ENCODE measurements at regions not wholly inside any gene's neighbourhood (a gene's known extent, or its start where the extent isn't known, plus 50 kb on each side); places are given as distances from the start of the nearest gene placed in this dataset.

- H3K27me3 ChIP-seq = no peaks in the 10 kb centered on the region
- H3K4me3 ChIP-seq = no peak overlapping the region
- H3K9me3 ChIP-seq = no peaks in the 10 kb centered on the region
- no peak for TF ChIP-seq EP300 (IDR thresholded peaks at IDR 0.05)
- no peak for TF ChIP-seq POLR2A (IDR thresholded peaks at IDR 0.05)
- TF ChIP-seq CTCF (IDR thresholded peaks at IDR 0.05) = no peak
- TF ChIP-seq POLR2AphosphoS5 (IDR thresholded peaks at IDR 0.05) = no peak
- no peaks in the 10 kb centered on the region for H3K36me3 ChIP-seq
- H3K4me1 ChIP-seq = peaks cover 13 to 29% (median 17%) of the 10 kb centered on the region in 4 donors
- 73 to 75% methylated on average over 3 of the region's 3 CpGs for WGBS, 2 donors
- no peak for ATAC-seq (ENCODE audit: low FRiP score in 2 of 2)
- peak overlapping the region in 2 of 4 donors; percentile 49 to 60 for H3K27ac ChIP-seq
- DNase-seq = no peak
Observed at GRCh38 chr4:123589301-123589700, 192.7 kb downstream of the SPRY1 start.

GRCh38 chr4:123591875-123592274 is 195.3 kb downstream of the SPRY1 start:
- no peaks in the 10 kb centered on the region for H3K27me3 ChIP-seq
- H3K4me1 ChIP-seq = peaks cover 13 to 32% (median 17%) of the 10 kb centered on the region in 4 donors
- no peak overlapping the region for H3K27ac ChIP-seq
- DNase-seq = no peak
- 96 to 98% methylated on average over 2 of the region's 2 CpGs for WGBS, 2 donors
- no peaks in the 10 kb centered on the region for H3K9me3 ChIP-seq
- ATAC-seq (ENCODE audit: low FRiP score in 2 of 2) = no peak
- no peak overlapping the region for H3K4me3 ChIP-seq
- no peaks in the 10 kb centered on the region for H3K36me3 ChIP-seq
- no peak for TF ChIP-seq POLR2A (IDR thresholded peaks at IDR 0.05)
- TF ChIP-seq POLR2AphosphoS5 (IDR thresholded peaks at IDR 0.05) = no peak
- TF ChIP-seq CTCF (IDR thresholded peaks at IDR 0.05) = no peak
- TF ChIP-seq EP300 (IDR thresholded peaks at IDR 0.05) = no peak

GRCh38 chr4:123593655-123594054 is 197.1 kb downstream of the SPRY1 start:
- no peak for ATAC-seq (ENCODE audit: low FRiP score in 2 of 2)
- Histone ChIP-seq H3K27me3 (no peaks in the 10 kb centered on the region), H3K4me1 (peaks cover 2 to 21% (median 3%) of the 10 kb centered on the region in 4 donors), H3K4me3 (no peak overlapping the region), H3K9me3 (no peaks in the 10 kb centered on the region), H3K27ac (no peak overlapping the region), H3K36me3 (no peaks in the 10 kb centered on the region)
- 67 to 79% methylated on average over 3 of the region's 3 CpGs for WGBS, 2 donors
- TF ChIP-seq POLR2AphosphoS5 (IDR thresholded peaks at IDR 0.05) (peak; percentile 62 to 73), CTCF (IDR thresholded peaks at IDR 0.05) (no peak), EP300 (IDR thresholded peaks at IDR 0.05) (peak in 2 of 4 donors; percentile 88 to 92)
- DNase-seq = no peak

GRCh38 chr4:123596805-123597204 is 200.2 kb downstream of the SPRY1 start:
- H3K36me3 ChIP-seq = no peaks in the 10 kb centered on the region
- no peaks in the 10 kb centered on the region for H3K27me3 ChIP-seq
- H3K4me1 ChIP-seq = peaks cover 21 to 39% (median 25%) of the 10 kb centered on the region in 4 donors
- no peaks in the 10 kb centered on the region for H3K9me3 ChIP-seq
- no peak overlapping the region for H3K4me3 ChIP-seq
- H3K27ac ChIP-seq = no peak overlapping the region
- DNase-seq (no peak), ATAC-seq (ENCODE audit: low FRiP score in 2 of 2) (no peak)
- no peak for TF ChIP-seq CTCF (IDR thresholded peaks at IDR 0.05)
- no peak for TF ChIP-seq POLR2AphosphoS5 (IDR thresholded peaks at IDR 0.05)
- 94 to 96% methylated on average over 3 of the region's 3 CpGs for WGBS, 2 donors

GRCh38 chr4:123597586-123597985 is 201.0 kb downstream of the SPRY1 start:
- no peak for DNase-seq
- no peaks in the 10 kb centered on the region for H3K9me3 ChIP-seq
- TF ChIP-seq CTCF (IDR thresholded peaks at IDR 0.05) (no peak), POLR2A (IDR thresholded peaks at IDR 0.05) (no peak), EP300 (IDR thresholded peaks at IDR 0.05) (no peak), POLR2AphosphoS5 (IDR thresholded peaks at IDR 0.05) (no peak)
- no peak overlapping the region for H3K27ac ChIP-seq
- WGBS, 2 donors = 59 to 64% methylated on average over 1 of the region's 1 CpG
- ATAC-seq (ENCODE audit: low FRiP score in 2 of 2) = no peak
- H3K4me1 ChIP-seq = peaks cover 21 to 39% (median 25%) of the 10 kb centered on the region in 4 donors
- no peak overlapping the region for H3K4me3 ChIP-seq
- H3K27me3 ChIP-seq = no peaks in the 10 kb centered on the region
- no peaks in the 10 kb centered on the region for H3K36me3 ChIP-seq

Data from upper lobe of left lung (tissue), 6 donors.